22Rv1 (cell line): ENCODE measurements at regions not wholly inside any gene's neighbourhood (a gene's known extent, or its start where the extent isn't known, plus 50 kb on each side); places are given as distances from the start of the nearest gene placed in this dataset.

Experiments used
- ZFX ChIP-seq: fragments of 450-650 bp; IDR thresholded peaks from 2 replicates; pipeline ENCODE4 v1.6.1; 2017; ENCODE audit warnings: antibody characterized with exemption, borderline replicate concordance
- TF ChIP-seq, protein P1 (sequence below): fragments of 450-650 bp; IDR thresholded peaks from 2 replicates; pipeline ENCODE4 v1.5.1; 2017; ENCODE audit warnings: mild to moderate bottlenecking

DNA sequence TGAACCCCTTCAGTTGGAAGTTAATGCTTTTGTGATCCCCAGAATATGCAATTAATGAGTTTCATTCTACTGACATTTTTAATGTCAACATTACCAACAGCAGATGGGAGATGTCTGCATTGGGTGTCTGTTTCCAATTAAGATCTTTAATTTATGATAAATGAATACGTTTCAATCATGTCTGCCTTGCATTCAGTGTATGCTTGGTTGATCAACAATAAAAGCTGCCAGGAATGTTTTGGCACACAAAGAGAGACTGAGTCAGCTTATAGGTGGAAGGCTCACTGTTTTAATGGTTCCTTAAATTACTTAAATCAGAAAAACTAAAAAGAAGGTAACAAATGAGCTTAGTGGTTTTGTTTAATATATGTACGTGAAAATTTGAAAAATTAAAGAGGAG, 359.9 kb upstream of the CNKSR2 start:
- TF ChIP-seq, protein P1, sequence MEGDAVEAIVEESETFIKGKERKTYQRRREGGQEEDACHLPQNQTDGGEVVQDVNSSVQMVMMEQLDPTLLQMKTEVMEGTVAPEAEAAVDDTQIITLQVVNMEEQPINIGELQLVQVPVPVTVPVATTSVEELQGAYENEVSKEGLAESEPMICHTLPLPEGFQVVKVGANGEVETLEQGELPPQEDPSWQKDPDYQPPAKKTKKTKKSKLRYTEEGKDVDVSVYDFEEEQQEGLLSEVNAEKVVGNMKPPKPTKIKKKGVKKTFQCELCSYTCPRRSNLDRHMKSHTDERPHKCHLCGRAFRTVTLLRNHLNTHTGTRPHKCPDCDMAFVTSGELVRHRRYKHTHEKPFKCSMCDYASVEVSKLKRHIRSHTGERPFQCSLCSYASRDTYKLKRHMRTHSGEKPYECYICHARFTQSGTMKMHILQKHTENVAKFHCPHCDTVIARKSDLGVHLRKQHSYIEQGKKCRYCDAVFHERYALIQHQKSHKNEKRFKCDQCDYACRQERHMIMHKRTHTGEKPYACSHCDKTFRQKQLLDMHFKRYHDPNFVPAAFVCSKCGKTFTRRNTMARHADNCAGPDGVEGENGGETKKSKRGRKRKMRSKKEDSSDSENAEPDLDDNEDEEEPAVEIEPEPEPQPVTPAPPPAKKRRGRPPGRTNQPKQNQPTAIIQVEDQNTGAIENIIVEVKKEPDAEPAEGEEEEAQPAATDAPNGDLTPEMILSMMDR = no peak
- no peak for TF ChIP-seq ZFX
